Activated T-helper 1 cell treated with anti-CD3 and anti-CD28 coated beads, Interleukin-12 subunit alpha, Interleukin-12 subunit beta, Interleukin-2, Interleukin-4 antibody, amounts not matched to agents 30 ng/mL and 10 ng/mL and 1 ng/mL, durations not matched to agents 14 hours and 24 hours and 36 hours (primary cell): ENCODE measurements at regions not wholly inside any gene's neighbourhood (a gene's known extent, or its start where the extent isn't known, plus 50 kb on each side); places are given as distances from the start of the nearest gene placed in this dataset.

Experiments
- DNase-seq: peaks from one replicate; pipeline ENCODE4 v3.0.0; 2021; ENCODE audit warnings: low spot score
- H3K27ac Mint-ChIP-seq: one replicate; pipeline ENCODE4 v1.8.0; 2021; ENCODE audit warnings: mild to moderate bottlenecking, mixed read lengths
- H3K27me3 Mint-ChIP-seq: one replicate; pipeline ENCODE4 v1.8.0; 2022; ENCODE audit warnings: mild to moderate bottlenecking, moderate library complexity, mixed read lengths; ENCODE audit not compliant: insufficient read depth
- H3K36me3 Mint-ChIP-seq: one replicate; pipeline ENCODE4 v1.8.0; 2021; ENCODE audit warnings: low read depth, mixed read lengths
- H3K4me1 Mint-ChIP-seq: one replicate; pipeline ENCODE4 v1.8.0; 2021; ENCODE audit warnings: low read depth, mixed read lengths
- H3K4me3 Mint-ChIP-seq: one replicate; pipeline ENCODE4 v1.8.0; 2021; ENCODE audit warnings: mild to moderate bottlenecking, moderate library complexity, mixed read lengths
- H3K9me3 Mint-ChIP-seq: one replicate; pipeline ENCODE4 v1.8.0; 2021; ENCODE audit warnings: mixed read lengths
- intact Hi-C: fragments of 100-400 bp; cut with micrococcal nuclease; formaldehyde crosslinking; loops from one replicate; pipeline ENCODE4 v1.15.1; 2024

DNA sequence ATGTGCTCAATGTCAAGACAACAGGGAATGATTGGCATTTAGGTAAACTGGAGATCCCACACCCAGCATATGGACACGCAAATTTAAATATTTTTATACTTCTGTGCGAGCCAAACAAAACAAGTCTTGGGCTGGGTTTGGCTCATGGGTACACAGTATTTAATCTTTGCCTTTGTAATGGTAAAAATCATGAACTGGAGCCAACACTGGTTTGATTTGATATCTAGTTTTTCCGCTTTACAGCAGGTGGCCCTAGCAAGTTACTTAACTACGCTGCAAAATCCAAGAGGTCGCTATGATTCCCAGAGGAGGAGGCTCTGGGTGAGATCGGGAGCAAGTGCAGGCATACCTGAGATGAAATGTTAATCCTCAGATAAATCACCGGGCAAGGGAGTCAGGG, 207.9 kb upstream of the SATB1 start:
- H3K27ac Mint-ChIP-seq = no peak overlapping the region
- peaks cover 12% of the 10 kb centered on the region for H3K36me3 Mint-ChIP-seq
- H3K9me3 Mint-ChIP-seq = peaks cover 26% of the 10 kb centered on the region
- intact Hi-C loops = no loop called here
- H3K27me3 Mint-ChIP-seq = no peaks in the 10 kb centered on the region
- no peak for DNase-seq
- peaks cover 11% of the 10 kb centered on the region for H3K4me1 Mint-ChIP-seq
- H3K4me3 Mint-ChIP-seq = no peak overlapping the region

DNA sequence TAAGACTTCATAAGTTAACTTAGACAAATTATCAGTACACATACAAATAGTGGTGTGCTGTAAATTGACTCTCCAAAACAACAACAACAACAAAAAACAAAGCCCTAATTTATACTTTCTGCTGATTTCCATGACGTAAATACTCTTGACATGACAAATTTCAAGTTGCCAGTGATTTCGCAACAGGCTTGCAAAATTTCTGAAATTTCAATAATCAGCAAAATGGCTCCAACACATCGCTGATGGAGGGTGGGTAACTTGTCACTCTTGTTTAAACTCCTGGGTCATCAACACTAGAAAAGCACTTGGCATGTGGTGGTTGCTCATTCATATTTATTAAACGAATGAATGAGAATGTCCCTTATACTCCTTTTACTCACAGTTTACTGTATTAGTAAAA, 205.2 kb upstream of the SATB1 start:
- Mint-ChIP-seq H3K9me3 (peaks cover 33% of the 10 kb centered on the region), H3K27me3 (no peaks in the 10 kb centered on the region), H3K4me1 (peaks cover 11% of the 10 kb centered on the region), H3K4me3 (no peak overlapping the region), H3K27ac (no peak overlapping the region), H3K36me3 (peaks cover 6% of the 10 kb centered on the region)
- intact Hi-C loops = no loop called here
- no peak for DNase-seq

DNA sequence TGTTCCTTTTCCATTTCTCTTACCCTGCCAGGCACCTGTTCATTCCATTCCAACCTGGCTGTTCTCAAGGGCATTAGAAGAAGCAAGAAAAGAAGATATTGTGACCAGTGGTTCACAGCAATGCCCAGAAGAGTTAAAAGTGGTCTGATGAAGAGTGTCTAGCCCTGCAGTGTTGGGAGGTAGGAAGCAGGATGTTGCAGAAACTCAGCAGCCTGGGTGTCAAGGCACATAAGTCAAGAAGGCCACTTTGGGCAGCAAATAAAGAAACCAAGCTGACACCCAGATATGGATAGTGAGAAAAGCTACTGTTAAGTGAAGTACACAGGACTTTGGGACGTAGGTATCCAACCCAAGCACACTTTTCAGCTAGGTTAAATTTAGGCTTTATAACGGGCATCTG, 199.9 kb upstream of the SATB1 start:
- Mint-ChIP-seq H3K36me3 (peaks cover 8% of the 10 kb centered on the region), H3K4me3 (no peak overlapping the region), H3K27me3 (no peaks in the 10 kb centered on the region), H3K4me1 (peaks cover 11% of the 10 kb centered on the region), H3K27ac (no peak overlapping the region), H3K9me3 (peaks cover 29% of the 10 kb centered on the region)
- intact Hi-C loops = no loop called here
- DNase-seq = no peak

DNA sequence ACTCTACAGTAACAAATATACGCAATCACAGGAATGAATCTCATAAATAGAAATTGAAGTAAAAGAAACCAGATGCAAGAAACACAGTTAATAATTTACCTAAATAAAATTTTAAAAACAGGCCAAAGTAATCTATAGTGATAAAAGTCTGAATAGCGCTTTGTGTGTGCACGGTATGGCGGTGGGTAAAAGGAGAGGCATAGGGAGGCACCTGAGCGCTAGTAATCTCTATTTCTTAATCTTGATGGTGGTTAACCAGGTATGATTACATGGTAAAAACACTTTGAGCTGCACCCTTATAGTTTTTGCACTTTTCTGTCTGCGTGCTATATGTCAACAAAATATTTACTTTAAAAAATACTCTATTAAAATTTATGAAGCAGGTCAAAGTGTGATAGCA, 198.1 kb upstream of the SATB1 start:
- H3K27ac Mint-ChIP-seq = no peak overlapping the region
- peaks cover 11% of the 10 kb centered on the region for H3K4me1 Mint-ChIP-seq
- no peak for DNase-seq
- no peaks in the 10 kb centered on the region for H3K27me3 Mint-ChIP-seq
- peaks cover 20% of the 10 kb centered on the region for H3K9me3 Mint-ChIP-seq
- peaks cover 8% of the 10 kb centered on the region for H3K36me3 Mint-ChIP-seq
- H3K4me3 Mint-ChIP-seq = no peak overlapping the region
- intact Hi-C loops = loop anchor here (5.0 kb wide), 1 partner anchor 41 kb away; no protein-coding TSS in a partner anchor

DNA sequence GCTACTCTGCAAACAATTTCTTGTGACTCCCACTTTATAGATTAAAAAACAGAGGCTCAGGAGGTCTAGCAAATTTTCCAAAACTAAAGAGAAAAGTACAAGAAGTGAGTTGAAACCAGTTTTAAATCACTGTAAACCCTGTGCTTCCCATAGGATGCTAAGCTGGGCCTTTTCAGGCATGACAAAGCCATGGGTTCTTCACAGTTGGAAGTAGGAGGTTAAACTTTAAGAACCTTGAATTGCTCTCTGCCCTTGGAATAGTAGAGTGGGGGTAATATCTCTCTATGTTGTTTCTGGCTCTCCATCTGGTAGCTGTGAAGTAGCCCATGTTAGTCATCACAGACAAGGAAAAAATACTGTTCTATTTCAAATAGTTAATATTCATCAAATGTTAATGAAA, 193.6 kb upstream of the SATB1 start:
- intact Hi-C loops = no loop called here

DNA sequence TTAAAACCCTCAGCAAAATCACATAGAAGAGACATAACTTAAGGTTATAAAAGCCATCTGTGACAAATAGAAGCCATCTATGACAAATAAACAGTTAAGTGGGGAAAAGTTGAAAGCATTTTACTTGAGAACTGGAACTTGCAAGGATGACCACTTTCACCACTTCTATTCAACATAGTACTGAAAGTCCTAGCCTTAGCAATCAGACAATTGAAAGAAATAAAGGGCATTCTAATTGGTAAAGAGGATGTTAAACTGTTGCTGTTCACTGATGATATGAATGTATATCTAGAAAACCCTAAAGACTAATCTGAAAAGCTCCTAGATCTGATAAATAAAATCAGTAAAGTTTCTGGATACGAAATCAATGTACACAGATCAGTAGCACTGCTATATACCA, 186.9 kb upstream of the SATB1 start:
- Mint-ChIP-seq H3K9me3 (peaks cover 19% of the 10 kb centered on the region), H3K27ac (no peak overlapping the region), H3K4me3 (no peak overlapping the region), H3K36me3 (peaks cover 15% of the 10 kb centered on the region), H3K4me1 (peaks cover 5% of the 10 kb centered on the region), H3K27me3 (no peaks in the 10 kb centered on the region)
- intact Hi-C loops = no loop called here
- DNase-seq = no peak

More for the DNA sequence above, 193.6 kb upstream of the SATB1 start:
- H3K27ac Mint-ChIP-seq = no peak overlapping the region
- peaks cover 7% of the 10 kb centered on the region for H3K4me1 Mint-ChIP-seq
- no peaks in the 10 kb centered on the region for H3K36me3 Mint-ChIP-seq
- H3K27me3 Mint-ChIP-seq = no peaks in the 10 kb centered on the region
- peaks cover 9% of the 10 kb centered on the region for H3K9me3 Mint-ChIP-seq
- DNase-seq = no peak
- no peak overlapping the region for H3K4me3 Mint-ChIP-seq

DNA sequence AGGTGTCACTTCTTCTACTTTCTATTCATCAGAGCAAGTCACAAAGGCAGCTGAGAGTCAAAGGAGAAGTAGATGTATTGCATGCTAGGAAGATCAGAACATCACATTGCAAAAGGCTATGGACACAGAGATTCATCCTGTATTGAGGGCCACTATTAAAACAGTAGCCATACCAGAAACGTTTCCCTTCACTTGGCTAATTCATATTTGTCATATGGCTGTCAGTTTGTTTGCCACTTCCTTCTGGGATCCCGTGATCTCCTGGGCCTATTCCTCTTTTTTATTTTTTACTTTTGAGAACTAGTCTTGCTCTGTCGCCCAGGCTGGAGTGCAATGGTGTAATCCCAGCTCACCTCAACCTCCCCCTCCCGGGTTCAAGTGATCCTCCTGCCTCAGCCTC, 184.0 kb upstream of the SATB1 start:
- Mint-ChIP-seq H3K4me3 (no peak overlapping the region), H3K36me3 (peaks cover 15% of the 10 kb centered on the region), H3K4me1 (peaks cover 5% of the 10 kb centered on the region), H3K27me3 (no peaks in the 10 kb centered on the region), H3K9me3 (peaks cover 16% of the 10 kb centered on the region), H3K27ac (no peak overlapping the region)
- intact Hi-C loops = no loop called here
- DNase-seq = no peak

DNA sequence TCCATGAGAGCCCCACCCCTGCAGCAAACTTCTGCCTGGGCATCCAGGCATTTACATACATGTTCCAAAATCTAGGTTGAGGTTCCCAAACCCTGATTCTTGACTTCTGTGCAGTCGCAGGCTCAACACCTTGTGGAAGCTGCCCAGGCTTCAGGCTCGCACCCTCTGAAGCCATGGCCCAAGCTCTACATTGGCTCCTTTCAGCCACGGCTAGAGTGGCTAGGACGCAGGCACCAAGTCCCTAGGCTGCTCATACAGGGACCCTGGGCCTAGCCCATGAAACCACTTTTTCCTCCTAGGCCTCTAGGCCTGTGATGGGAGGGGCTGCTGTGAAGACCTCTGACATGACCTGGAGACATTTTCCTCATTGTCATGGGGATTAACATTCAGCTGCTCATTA, 172.8 kb upstream of the SATB1 start:
- Mint-ChIP-seq H3K4me1 (no peaks in the 10 kb centered on the region), H3K36me3 (peaks cover 18% of the 10 kb centered on the region), H3K27me3 (no peaks in the 10 kb centered on the region), H3K27ac (no peak overlapping the region), H3K9me3 (peaks cover 41% of the 10 kb centered on the region), H3K4me3 (no peak overlapping the region)
- no peak for DNase-seq
- intact Hi-C loops = no loop called here

DNA sequence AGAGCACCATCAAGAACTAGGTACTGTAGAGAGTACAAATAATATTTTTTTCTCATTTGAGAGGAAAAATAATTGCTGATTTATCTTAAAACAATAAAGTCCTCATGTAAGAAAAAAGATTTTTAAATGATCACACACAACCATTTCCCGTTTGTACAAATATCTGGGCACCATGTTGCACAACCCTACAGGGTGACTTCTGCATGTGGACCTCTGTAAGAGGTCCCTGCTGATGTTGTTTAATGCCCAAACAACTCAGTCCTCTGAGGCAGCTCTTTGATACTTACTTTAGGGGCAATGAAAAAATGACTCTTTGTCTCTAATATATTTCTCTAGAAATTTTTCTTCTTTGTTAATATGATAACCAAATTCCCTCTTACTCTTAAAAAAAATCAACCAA, 168.1 kb upstream of the SATB1 start:
- intact Hi-C loops = loop anchor here (2.0 kb wide), 1 partner anchor 22 kb away; no protein-coding TSS in a partner anchor
- peaks cover 19% of the 10 kb centered on the region for H3K9me3 Mint-ChIP-seq
- H3K27me3 Mint-ChIP-seq = no peaks in the 10 kb centered on the region
- H3K27ac Mint-ChIP-seq = no peak overlapping the region
- H3K36me3 Mint-ChIP-seq = peaks cover 5% of the 10 kb centered on the region
- no peak overlapping the region for H3K4me3 Mint-ChIP-seq
- no peaks in the 10 kb centered on the region for H3K4me1 Mint-ChIP-seq
- no peak for DNase-seq

DNA sequence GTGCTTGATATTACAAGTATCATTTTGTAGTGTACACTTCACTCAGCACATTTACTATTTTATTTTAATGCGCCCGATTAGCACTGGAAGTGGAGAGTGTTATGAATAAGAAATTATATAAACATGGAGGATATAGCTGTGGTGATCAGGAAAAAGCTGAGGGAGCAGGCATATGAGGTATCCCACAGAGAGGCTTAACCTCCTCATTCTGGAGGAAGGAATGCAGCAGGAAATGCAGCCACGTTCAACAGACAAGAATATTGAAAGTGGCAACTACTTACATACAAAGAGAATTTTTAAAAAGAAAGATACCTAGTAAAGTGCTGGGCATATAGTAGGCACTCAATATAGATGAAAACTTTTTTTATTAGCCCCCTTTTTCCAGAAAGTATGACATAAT, 166.0 kb upstream of the SATB1 start:
- Mint-ChIP-seq H3K4me1 (no peaks in the 10 kb centered on the region), H3K27me3 (no peaks in the 10 kb centered on the region), H3K27ac (no peak overlapping the region), H3K4me3 (no peak overlapping the region), H3K36me3 (peaks cover 6% of the 10 kb centered on the region), H3K9me3 (peaks cover 13% of the 10 kb centered on the region)
- DNase-seq = no peak
- intact Hi-C loops = no loop called here

DNA sequence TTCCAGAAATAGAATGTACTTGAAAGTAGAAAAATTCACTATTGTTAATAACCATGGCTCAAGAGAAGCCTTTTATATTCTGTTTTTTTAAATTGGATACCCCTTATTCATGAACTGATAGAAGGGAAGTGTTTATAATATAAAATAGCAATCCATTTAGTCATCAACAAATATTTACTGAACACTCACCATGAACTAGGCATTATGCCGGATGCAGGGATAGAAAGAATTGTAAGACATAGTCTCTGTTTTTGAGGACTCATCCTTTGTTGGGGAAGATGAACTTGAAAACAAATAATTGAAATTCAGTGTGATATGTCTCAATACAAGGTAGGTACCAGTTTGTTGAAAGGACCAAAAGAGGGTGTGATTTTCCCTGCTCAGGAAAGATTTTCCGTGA, 160.9 kb upstream of the SATB1 start:
- intact Hi-C loops = no loop called here
- H3K4me1 Mint-ChIP-seq = peaks cover 9% of the 10 kb centered on the region
- H3K4me3 Mint-ChIP-seq = no peak overlapping the region
- no peaks in the 10 kb centered on the region for H3K27me3 Mint-ChIP-seq
- peaks cover 32% of the 10 kb centered on the region for H3K9me3 Mint-ChIP-seq
- H3K36me3 Mint-ChIP-seq = peaks cover 18% of the 10 kb centered on the region
- DNase-seq = no peak
- H3K27ac Mint-ChIP-seq = no peak overlapping the region

DNA sequence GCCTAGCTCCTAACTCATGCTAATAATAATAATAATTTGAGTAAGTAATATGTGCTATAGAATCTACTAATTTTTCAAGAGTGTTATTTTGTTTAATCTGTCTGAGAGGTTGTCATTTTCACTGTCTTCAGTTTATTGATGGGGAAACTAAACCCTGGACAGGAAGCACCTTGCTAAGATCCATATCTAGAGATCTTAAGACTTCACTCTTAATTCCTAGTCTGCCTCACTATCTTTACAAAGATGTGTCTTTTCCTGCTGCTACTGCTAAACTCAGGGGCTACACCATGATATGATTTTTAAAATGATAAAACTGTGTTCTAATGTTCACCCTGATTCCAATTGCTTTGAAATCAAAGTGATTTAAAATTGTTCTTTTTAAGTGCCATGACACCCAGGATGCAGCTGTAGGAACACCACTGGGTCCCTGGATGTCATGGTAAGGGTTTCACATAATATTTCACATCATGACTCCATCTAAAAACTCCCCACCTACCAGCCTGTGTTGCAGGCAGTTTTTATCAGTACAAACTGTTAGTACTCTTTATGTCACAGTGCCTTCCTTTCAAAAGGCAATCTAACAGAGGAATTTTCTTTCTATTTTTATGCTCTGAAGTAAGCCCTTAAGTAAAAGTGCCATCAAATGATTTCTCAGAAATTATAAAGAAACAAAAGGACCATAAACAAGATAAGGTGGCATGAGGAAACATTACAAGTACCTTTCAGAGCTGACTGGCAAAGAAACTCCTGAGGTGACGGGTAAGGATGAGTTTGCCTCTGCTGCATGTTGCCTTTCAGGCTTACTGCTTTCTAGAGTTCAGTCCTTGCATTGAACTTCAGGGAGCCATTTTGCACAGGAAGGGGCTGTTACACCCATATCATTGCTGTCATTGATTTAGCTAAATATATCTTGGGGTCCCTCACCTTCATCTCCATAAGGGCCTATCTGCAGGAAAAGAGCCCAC, 160.1 kb upstream of the SATB1 start:
- peaks cover 9% of the 10 kb centered on the region for H3K4me1 Mint-ChIP-seq
- intact Hi-C loops = no loop called here
- DNase-seq = no peak
- no peak overlapping the region for H3K4me3 Mint-ChIP-seq
- H3K27ac Mint-ChIP-seq = no peak overlapping the region
- peaks cover 21% of the 10 kb centered on the region for H3K36me3 Mint-ChIP-seq
- peaks cover 36% of the 10 kb centered on the region for H3K9me3 Mint-ChIP-seq
- no peaks in the 10 kb centered on the region for H3K27me3 Mint-ChIP-seq

DNA sequence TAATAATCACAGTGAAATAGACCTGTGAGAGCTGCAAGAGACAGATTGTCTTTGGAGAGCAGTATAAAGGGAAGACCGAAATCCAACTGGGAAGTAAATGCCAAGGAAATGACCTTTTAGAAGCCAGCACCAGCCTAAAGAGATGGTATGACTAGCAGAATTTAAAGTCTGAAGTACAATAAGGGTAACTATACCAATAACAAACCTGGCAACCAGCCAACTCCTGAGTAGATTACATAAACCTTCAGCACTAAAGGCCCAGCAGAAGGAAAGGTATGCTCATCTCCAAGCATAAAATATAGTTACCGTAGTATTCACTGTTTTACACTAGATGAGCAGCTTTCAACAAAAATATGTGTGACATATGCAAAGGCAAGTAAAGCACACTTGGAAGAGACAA, 155.1 kb upstream of the SATB1 start:
- Mint-ChIP-seq H3K27ac (no peak overlapping the region), H3K4me3 (no peak overlapping the region), H3K27me3 (no peaks in the 10 kb centered on the region), H3K36me3 (peaks cover 23% of the 10 kb centered on the region), H3K9me3 (peaks cover 29% of the 10 kb centered on the region), H3K4me1 (peaks cover 4% of the 10 kb centered on the region)
- DNase-seq = no peak
- intact Hi-C loops = loop anchor here (5.0 kb wide), 1 partner anchor 42 kb away; no protein-coding TSS in a partner anchor
